ENCODE measurements at regions not wholly inside any gene's neighbourhood (a gene's known extent, or its start where the extent isn't known, plus 50 kb on each side); places are given as distances from the start of the nearest gene placed in this dataset.

DNA sequence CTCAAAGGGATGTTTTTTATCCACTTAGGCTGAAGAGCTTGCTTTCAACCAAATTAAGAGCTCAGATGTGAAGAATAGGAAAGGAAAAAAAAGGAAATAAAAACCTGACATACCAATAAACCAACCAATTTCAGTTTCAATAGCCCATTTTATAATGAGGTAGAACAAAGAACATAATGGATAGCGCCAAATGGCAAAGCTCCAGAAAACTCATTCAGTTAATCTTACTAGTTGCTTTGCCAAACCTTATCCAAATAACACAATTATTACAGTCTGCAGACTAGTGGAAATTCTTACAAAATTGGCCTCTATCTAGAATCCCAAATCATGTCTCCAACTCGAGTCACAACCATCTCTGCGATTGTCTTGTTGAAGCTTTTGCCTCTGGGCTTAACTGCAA is 337.0 kb downstream of the CRPPA start:
- no peak for DNase-seq

DNA sequence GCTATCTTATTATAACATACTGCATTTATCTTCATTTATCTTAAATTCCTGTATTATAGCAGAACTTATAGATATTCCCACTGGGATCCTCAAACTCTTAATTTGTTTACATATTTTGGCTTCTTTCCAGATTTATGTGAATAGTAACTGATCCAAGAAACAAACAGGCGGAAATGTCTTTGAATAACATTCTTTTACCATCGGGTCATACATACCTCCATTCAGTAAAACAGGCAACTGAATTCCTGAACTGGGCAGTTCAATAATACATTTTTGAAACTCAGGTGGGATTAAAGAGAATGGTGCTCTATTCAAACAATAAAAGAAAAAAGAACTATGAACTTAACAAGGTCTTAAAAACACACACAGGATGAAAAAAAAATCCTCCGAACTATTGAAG is 337.4 kb downstream of the CRPPA start:
- DNase-seq: no peak

DNA sequence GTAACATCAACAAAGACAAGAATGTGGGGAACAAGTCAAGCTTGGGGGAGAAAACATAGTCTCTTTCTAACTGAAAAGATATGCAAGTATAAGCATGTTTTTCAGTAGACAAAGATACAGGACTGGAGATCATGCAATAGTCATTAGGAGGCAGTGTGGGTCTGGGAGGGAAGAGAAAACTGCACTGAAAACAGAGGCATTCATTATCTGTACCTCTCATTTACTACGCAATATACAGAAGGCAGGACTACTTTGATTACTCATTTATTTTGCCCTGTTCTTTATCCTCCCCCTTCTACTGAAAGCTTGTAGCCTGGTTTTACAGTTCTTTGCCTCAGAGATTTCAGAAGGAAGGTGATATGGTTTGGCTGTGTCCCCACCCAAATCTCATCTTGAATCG is 341.2 kb downstream of the CRPPA start:
- no peak for DNase-seq

DNA sequence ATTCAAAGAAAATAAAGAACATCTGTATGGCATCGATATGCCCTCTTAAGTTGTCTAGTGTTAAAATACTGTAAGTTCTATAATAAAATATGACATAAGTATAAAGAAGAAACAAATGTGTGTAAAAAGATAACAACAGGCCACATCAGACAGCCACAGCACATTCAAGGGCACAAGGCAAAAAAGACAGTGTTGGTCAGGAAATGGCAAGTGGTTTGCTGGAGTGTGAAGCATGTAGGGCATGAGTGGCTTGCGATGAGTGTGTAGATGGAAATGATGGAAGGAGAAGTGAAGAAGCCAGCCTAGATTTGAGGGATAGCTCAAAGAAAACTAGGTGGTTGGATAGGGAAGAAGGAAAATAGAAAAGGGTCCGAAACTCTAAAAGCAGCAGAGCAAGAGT is 341.6 kb downstream of the CRPPA start:
- no peak for DNase-seq

DNA sequence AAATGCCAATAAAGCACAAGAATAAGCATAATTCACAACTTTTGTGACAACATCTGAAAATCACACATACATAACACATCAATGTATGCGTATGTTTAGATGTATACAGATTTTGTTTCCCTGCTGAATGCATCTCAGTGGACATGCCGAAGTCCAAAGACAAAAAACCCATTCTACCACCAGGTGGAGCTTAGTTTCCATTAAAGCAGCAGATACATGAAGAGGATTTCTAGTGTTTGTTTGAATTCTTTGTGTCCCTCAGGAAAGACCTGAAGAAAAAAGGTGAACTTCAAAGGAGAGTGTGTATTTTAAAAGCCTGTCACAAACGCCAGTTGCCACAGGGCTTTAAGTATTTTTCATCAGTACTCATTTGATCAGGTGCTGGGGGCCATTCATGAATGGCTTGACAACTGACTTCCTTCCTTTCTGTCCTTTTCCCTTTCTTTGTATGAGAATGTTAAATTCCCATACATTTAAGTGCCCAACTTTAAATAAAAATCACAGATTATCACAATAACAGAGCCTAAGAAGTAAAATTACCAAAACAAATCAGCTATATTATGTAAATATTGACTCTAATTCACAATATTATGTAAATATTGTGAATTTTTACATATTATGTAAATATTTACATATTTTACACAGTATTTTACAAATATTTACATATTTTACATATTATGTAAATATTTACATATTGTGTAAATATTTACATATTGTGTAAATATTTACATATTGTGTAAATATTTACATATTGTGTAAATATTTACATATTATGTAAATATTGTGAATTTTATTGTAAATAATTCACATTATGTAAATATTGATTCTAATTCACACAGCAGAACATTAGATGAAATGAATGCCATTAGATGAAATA is 343.0 kb downstream of the CRPPA start:
- peak; percentile 51 for DNase-seq

DNA sequence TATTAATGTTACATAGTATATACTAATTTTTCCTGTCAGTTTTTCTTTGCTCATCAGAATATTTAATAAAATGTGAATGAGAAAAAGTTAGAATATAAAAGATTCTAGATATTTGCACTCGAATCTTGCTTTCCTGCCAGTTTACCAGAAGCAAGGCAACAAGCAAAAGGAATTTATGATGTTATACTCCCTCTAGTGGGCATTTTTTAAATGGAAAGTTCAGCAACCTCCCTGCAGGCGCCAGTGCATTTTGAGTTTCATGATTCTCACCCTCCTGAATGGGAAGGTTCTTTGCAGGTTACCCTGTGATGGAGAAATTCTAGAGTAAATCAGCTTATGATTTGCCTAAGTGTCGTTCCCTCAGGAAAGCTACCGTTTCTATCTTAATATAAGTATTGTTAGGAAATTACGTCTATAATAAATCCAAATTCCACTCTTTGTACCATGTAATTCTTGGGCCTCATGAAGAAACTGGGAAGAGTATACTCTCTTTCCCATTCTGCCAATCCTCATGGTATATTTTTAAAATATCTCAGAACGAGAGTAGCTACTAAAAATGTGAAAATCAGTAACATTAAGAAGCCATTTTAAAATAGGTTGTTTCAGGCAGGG is 350.0 kb downstream of the CRPPA start:
- peak; percentile 75 for DNase-seq

DNA sequence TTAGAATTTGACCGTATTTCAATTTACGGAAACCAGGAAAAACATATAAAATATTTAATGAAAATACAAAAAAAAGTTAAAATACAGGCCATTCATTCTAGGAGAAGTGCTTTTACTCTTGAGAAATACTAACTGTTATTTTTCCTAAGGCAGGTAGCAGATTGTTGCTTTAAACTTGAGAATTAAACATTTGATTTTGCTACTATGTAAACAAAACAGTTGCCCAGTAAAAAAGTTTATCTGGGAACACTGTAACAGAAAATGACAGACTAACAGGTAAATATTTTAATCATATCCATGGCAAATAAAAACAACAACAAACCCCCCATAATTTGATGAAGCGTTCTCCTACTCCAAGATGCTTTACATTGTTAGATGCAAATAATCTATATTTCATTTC is 350.5 kb downstream of the CRPPA start:
- no peak for DNase-seq

DNA sequence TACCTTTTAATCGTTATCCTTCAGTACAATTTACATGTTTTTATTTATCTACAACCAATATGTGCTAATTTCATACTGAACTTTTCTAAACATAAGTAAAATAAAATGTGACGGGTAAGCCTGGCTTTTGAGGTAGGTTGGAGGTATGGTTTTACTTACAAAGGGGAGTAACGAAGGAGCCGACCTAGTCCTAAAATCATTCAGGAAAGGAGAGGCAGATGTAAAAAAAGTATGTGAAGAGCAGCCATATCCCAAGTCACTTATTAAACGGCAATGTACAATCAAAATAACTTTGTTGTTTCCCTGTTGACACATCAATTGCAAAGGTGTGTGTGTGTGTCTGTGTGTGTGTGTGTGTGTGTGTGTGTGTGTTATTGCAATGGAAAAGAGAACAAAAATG is 351.3 kb downstream of the CRPPA start:
- no peak for DNase-seq

DNA sequence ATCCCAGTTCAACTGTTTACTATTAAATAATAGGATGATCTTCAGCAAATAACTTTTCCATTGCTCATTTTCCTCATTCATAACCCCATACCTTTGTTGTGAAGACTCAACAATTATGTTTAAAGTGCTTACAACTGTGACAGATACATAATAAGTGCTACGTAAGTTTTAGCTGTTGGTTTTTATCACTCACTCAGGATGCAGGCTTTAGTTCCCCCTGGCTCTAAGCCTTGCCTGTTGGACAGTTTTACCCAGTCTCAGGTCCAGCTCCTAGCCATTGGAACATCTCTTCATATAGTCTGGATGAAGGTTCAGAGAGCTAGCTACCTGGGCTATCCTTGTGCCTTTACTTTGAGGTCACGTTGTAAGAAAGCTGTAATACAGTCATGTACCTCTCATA is 353.2 kb downstream of the CRPPA start:
- DNase-seq: no peak

DNA sequence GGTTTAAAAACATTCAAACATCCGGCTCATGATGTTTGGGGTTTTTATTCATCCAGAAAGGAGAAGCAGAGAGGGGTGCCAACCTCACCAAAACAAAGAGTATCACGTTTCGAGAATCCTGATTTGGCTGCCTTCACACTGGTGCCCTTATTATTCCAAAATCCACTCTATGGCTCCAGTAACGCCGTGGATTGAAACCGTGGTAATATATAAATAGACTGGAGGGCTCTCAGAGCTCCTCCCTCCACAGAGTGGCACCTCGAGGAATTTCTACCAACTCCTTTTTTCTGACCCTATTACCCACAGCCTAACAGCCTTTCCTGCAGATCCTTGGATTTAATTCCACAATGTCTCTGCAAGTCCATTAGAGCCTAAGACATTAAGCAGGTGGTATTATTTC is 353.6 kb downstream of the CRPPA start:
- peak; percentile 66 for DNase-seq

DNA sequence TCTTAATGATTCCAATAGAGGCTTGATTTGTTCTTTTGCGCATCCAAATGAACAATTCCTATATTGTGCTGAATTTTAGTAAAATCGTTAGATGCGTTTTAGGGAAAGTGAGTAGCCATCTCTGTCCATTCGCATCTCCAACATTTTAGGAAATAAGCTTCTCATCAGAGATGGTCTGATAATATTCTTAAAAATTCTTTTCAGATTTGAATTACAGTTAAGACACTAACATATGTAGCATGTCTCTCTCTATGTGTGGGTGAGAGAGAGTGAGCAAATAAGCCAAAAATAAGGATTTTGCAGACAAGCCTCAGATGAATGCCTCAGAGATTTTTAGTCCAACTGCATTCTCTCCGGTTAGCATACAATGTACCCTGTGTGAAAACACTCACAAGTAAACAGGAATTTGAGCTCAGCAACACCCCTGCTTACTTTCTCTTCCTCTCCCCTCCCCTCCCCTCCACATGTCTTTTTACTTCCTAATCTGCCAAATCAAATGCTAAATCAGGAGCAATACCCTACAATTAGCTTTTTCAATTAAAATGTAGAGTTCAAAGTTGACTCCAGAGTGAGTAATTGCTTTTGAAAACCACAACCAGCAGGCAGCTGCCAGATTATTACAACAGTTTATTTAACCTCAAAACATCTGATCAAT is 354.4 kb downstream of the CRPPA start:
- DNase-seq: no peak

DNA sequence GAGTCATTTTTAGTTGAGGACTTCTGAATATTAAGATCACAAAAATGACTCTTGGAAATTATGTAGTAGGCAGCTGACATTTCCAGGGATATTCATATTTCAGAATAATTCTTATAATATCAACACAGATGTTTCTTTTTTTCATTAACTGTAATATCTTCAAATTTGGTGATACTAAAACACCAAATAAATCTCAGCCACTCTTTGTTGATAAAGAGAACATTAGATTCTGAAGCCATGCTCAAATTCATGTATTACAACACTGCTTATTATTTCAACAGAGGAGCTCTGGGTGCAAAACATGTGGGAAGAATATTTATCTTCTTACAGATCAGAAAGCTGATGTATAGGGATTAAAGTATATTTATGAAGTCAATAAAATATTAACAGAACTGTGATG is 355.4 kb downstream of the CRPPA start:
- DNase-seq: no peak

DNA sequence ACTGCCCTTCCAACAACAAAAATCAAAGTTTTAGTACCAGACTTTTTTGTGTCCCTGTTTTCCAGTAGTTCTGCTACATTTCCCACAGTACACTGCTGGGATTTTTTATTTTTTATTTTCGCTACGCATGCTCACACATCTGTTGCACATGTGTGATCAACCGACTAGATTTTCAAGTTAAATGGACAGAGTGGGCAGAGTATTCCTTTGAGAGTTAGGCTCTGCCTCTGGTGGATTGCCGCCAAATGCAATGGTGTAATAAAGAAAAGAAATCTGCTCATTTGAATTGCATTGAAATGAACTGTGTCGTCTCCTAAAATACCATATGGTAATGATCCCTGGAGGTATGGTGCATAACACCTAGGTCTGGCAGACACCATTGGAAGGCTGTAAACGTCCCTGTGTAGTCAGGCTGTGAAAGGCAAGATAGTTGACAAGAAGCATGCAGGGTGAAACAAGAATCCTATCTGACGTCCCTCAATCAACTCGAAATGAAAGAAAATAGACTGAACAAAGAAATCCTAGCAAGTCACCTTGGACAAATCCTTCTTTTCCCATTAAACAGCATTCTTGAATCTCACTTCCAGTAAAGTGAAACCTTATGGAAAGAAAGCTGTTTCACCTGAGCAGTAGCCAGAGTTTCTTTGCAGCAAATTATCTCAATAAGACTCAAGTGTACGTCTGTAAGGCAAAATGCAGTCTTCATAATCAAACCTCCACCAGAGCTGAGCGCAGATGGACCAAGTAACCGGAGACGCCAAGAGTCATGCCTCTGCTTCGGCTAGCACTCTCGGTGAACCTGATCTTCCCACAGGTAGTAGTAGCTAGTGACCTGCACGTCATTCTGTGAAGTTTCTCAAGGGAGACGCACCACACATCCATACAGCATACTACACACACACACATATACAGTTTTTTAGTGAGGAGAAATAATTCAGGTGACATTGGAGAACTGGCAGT is 357.3 kb downstream of the CRPPA start:
- DNase-seq: no peak

DNA sequence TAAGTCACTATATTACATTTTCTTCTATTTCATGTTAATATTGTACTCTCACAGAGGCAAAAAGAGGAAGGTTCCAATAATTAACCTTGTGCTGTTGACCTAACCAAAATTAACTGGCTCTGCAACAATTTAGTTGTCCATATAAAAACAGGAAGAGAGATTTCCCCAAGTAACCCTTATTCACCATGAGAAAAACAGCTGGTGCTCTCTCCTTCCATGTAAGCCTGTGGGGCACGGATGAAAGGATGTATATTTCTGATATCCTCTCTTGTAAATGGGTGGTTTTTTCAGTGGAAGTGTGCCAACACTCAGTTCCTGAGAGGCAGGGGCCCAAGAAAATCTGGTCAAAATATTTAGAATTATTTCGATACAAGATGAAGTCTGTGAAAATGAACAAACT is 358.1 kb downstream of the CRPPA start:
- DNase-seq: no peak

DNA sequence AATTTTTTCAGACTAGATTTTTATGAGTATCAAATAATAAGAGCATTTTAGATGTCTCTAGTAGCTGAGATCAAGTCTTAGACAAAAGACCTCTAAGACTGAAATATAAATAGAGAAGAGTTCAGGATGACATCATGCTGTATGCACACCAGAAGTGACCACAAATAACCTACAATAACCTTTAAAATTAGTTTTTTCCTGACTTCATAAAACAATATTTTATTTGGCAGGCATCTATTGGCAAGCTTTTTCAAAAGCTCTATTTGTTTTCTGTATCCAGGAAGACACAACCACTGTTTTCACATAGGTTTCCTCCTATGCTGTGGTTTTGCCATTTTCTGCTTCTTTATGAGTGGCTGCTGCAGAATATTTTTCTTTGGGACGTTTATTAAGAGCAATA is 359.1 kb downstream of the CRPPA start:
- DNase-seq: peak; percentile 63

DNA sequence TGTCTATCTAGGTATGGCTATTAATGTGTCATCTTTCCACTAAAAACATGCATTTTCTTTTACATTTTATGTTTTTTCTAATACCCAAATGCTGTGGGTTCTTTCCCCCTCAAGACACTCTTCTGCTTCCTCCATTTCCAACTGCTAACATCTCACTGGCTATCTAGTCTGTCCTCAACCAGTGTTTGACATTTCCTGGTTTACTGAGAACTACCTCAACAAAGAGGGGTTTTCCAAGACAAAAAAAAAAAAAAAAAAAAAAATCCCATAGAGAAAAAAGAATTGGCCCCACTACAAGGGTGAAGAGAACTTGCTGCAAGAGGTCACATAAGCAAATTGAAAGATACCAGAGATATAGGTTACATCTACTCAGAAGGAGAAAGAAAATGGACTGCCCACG is 359.7 kb downstream of the CRPPA start:
- DNase-seq: no peak

DNA sequence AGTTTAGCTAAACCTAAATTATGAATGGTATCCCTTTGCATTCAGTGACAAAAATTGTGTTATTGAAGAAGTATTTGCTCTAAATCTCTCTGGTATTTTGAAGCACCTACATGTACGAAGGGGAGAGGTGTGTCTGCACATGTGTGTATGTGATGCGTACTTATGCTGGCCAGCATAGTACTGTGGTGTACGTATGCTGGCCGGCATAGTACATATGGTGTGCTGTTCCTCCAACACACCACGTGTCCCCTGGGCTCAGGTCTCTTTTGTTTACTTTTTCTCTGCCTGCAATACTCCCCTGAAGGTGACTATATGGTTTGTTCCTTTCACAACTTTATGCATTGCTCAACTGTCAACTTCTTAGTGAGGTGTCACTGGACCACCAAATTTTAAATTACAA is 360.3 kb downstream of the CRPPA start:
- DNase-seq: no peak

DNA sequence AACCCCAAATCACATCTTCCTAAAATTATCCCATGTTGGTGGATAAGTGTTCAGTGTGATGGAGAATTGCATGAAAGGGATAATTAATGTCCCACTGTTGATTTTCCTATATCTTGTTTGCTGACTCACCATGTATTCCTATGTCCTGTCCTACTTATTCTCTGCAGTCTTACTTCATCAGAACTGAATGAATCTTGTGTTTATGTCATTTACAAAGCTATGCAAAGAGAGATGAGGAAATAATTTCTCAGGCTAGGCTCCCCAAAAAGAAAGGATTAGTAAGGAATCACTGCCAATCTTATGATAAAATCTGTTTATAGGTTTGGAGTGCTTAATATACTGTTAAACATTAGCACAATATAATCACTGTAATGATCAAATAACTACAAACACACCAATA is 360.8 kb downstream of the CRPPA start:
- no peak for DNase-seq

DNA sequence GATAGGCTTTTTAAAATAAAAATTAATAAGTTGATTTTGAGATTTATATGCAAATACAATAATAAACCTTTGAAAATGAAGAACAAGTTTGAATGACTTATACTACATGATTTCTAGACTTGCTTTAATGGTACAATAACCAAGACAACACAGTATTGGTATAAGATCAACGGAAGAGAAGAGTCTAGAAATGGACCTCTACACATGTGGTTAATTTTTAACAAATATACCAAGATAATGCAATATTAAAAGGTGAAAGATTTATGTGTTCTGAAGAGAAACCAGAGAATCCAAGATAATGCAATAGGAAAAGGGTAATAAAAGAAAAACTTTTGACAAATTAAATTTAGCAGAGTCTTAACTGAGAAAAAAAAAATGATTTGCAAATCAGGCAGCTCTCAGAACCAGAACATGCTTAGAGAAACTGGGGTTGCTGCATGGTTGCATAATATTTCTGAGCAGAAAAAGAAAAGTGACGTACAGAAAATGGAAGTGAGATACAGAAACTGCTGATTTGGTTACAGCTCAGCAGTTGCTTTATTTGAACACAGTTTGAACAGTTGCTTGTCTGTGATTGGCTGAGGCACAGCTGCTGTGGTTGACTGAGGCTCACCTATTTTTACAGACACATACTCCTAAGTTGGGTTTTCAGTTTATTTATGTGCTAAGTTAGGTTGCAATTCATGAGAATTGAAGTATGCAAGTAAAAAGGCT is 365.9 kb downstream of the CRPPA start:
- DNase-seq: no peak

DNA sequence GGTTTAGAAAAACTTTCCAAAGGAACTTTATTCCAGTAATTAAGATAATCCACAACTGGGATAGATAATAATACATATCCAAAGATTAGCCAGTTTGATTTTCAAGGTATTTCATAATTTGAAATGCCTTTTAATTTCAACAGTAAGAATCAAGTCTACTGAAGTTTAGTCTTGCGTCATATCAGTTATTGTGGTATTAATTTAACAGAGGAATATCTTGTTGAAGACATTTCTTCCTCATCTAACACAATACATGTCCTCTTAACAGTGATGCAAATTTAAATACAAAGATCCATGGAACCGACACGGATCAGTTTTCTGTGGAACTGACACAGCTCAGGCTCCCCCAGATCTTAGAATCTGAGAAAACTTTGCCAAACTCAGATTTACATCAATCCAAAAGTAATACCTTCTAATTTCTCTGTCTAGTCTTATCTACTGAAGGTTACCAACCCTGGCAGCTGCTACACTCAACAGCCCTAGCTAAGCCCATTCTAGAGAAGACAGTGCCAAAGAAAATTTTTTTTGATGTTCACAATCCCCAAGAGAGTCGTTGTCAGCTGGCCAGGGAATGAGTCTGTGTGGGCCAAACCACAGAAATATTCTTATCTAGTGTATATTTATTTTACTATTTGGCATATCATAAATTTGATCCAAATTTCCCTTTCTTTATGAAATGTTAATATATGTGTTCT is 365.2 kb upstream of the MEOX2 start:
- DNase-seq: no peak

DNA sequence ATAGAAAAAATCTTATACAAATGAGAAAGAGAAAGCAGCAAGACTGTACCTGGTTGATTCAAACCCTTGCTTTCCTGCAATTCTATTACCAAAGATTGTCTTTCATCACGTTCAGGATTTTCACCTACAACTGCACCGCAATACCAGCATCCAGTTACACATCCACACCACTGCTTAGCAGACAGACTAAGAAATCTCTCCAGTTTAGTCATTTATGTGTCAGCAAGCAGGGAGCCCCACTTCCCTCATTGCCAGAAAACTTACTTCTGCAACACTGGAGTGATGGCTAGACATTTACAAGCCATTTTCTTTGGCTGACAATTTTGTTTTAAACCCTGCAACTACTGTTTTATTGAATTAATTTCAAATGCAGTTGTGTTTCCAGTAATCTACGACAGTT is 359.6 kb upstream of the MEOX2 start:
- DNase-seq: no peak

DNA sequence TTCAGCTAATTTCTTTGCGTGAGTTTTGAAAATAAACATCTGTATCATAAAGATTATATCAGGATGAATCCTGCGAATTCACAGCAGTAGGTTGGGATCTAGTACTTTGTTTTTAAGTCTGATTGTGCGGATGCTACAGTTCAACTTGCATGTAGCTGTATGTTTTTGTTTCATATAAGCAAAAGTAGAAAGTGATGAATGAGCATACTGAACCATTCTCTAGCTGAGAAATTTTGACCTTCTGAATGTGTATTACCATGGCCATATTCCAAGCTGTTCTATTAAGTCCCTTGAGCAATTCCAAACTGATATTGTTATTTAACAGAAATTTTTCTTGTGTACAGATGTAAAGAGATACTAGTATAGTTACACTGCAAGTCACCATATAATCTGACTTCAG is 358.8 kb upstream of the MEOX2 start:
- no peak for DNase-seq
